ENCODE measurements at regions not wholly inside any gene's neighbourhood (a gene's known extent, or its start where the extent isn't known, plus 50 kb on each side); places are given as distances from the start of the nearest gene placed in this dataset.

- DNase-seq (ENCODE audit: low read depth): no peak
Observed at GRCh38 chr14:106812788-106813476, 1286.5 kb downstream of the TMEM121 start.

DNA sequence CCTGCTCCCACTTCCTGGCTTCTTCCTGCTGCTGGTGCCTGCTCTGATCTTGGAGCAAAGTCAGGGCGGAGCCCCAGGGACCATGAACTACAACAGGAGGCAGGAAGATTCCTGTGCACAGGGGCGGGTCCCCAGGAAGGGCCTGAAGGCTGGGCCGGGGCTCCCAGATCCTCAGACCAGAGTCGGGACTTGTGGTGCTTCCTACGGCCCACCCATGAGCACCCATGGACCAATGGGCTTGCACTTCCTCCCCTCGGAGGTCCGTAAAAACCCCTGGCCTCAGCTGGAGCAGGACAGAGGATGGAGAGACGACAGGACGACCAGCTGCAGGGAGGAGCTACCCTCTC, 1287.1 kb downstream of the TMEM121 start:
- DNase-seq (ENCODE audit: low read depth): no peak

DNA sequence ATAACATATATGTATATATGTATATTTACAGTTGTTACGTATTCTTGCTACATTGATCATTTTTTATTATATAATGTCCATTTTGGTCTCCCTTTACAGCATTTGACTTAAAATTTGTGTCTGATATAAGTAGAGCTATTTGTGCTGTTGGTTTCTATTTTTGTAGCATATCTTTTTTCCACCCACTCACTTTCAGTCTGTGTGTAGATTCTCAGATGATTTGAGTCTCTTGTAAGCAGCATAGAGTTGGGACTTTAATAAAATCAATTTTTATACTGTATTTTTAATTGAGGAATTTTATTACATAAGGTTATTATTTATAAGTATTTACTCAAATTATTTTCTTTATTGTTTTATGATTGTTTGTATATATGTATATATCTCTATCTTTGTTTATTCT, 1293.7 kb downstream of the TMEM121 start:
- no peak for DNase-seq (ENCODE audit: low read depth)

- no peak for DNase-seq (ENCODE audit: low read depth)
Observed at GRCh38 chr14:106821119-106821518, 1294.7 kb downstream of the TMEM121 start.

GRCh38 chr14:106822905-106823304, 1296.5 kb downstream of the TMEM121 start:
- no peak for DNase-seq (ENCODE audit: low read depth)

DNA sequence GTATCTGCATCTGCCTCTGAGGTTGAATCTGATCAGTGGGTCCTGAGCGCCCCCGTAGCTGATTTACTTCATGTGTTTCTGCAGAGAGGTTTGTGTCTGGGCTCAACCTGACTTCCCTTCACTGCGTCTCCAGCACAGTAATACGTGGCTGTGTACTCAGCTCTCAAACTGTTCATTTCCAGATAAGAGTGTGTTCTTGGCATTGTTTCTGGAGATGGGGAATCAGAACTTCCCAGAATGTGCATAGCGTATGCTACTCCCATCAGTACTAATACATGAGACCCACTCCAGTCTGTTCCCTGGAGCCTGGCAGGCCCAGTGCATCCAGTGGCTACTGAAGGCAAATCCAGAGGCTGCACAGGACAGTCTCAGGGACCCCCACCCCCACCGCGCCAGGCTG, 1297.2 kb downstream of the TMEM121 start:
- no peak for DNase-seq (ENCODE audit: low read depth)

DNA sequence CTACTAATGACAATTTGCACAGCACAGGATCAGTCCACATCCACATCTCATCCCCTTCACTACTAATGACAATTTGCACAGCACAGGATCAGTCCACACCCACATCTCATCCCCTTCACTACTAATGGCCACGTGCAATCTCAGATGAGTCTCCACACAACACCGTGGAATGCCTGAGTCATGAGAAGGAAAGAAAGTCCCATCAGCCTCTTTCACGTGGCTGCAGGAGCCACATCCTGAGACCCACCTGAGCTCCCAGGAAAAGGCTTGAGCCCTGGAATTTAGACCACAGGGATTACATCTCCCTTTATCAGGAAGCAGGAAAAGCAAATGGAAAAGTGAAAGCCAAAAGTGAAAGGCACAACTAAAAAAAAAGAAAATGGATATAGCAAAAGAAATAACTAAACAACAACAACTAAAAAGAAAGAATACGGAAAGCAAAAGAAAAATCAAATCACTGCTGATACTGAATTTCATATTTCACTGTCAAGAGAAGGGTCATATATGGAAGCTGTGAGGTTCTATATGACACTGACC, 1300.5 kb downstream of the TMEM121 start:
- no peak for DNase-seq (ENCODE audit: low read depth)

DNA sequence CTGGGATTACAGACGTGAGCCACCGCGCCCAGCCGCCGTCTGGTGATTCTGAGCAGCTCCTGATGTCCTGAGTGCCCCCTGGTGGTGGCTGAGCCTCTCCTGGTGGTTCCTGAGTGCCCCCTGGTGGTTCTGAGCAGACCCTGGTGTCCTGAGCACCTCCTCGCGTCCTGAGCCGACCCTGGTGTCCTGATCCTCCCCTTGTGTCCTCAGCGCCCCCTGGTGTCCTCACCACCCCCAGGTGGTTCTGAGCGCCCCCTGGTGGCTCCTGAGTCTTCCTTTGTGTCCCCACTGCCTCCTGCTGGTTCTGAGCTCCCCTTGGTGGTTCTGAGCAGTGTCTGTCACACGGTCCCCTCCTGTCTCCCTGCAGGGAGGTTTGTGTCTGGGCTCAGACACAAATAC, 1304.9 kb downstream of the TMEM121 start:
- DNase-seq (ENCODE audit: low read depth): peak; percentile 11

DNA sequence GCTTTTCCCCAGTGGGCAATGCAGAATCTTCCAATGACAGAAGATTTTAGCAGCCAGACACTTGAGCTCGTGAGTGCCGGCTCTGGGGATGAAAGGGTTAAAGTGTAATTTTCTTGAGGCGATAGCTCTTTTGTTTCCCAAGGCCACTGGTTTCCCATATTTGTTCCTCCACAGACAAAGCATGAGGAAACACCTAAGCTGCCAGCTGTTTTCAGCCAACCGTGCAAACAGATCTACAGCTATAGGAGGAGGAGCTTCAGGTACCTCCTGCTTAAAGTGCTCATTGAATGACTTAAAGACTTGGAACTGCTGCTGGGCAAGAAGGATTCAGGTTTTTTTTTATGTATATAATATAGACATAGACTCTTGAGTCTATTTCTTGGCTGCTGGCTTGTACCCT, 1311.5 kb downstream of the TMEM121 start:
- DNase-seq (ENCODE audit: low read depth): no peak

DNA sequence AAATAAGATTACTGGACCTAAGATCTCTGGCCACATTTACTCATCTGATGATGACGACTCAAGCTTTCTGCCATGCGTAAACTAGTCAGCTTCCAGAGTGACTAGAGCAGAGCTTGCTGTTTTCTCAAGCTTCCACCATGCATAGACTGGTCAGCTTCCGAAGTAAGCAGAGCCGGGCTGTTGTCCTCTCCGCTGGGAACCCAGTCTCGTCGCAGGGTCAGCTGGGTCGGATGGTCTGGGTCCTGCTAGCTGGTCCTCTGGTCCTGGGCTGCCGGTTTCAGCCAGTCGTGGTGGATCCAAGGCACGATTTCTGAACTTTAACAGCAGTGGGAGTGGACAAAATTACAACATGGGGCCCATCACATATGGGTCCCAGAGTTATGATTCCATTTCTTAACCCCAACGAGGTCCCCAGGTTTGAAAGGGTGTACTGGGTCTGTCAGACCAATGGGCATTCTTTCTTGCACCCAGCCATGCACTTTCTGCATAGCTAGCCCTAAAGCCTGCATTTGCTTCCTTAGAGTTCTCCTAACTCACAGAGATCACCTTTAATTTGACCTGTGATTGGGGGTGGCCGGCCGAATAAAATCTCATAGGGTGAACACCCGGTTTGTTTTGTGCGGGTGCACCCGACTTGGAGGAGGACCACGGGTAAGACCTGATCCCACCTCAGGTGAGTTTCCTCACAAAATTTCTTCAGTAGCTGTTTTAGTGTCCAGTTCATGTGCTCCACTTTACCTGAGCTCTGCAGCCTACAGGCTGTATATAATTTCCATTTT, 1312.8 kb downstream of the TMEM121 start:
- DNase-seq (ENCODE audit: low read depth): no peak

DNA sequence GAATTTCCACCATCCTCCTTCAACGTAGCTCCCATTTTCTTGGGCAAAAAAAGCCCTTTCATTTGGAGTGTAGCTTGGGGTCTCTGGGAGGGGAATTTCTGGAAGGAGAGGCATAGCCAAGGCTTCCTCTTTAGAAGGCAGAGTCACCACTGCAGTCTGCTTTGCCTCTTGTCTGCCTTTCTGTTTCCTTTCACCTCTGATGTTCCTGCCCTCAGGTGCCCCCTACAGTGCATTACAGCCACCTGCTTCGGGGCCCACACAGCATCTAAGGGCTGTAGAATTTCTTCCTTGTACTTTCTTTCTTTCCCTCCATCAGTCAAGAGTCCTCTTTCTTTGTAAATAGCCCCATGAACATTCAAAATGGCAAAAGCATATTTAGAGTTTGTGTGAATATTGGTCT, 1313.9 kb downstream of the TMEM121 start:
- no peak for DNase-seq (ENCODE audit: low read depth)

DNA sequence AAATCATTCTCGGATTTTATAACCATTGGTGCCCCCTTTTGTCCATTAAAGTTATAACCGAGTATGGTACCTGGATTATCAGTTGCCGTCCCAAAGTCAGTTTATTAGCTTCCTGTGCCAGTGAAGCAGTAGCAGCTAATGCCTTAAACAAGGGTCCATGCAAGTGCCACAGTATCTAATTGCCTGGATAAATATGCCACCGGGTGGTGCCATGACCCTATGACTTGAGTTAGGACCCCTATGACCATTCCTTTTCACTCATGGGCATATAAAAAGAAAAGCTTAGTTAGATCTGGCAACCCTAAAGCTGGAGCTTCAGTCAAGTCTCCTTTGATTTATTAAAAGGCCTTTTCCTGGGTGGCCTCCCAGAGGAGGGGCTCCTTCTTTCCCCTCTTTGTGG, 1314.6 kb downstream of the TMEM121 start:
- DNase-seq (ENCODE audit: low read depth): no peak

- no peak for DNase-seq (ENCODE audit: low read depth)
Observed at GRCh38 chr14:106841701-106842100, 1315.3 kb downstream of the TMEM121 start.

- no peak for DNase-seq (ENCODE audit: low read depth)
Observed at GRCh38 chr14:106842687-106843086, 1316.3 kb downstream of the TMEM121 start.

- DNase-seq (ENCODE audit: low read depth): no peak
Observed at GRCh38 chr14:106843386-106843785, 1317.0 kb downstream of the TMEM121 start.

- DNase-seq (ENCODE audit: low read depth): no peak
Observed at GRCh38 chr14:106843951-106844483, 1317.6 kb downstream of the TMEM121 start.

DNA sequence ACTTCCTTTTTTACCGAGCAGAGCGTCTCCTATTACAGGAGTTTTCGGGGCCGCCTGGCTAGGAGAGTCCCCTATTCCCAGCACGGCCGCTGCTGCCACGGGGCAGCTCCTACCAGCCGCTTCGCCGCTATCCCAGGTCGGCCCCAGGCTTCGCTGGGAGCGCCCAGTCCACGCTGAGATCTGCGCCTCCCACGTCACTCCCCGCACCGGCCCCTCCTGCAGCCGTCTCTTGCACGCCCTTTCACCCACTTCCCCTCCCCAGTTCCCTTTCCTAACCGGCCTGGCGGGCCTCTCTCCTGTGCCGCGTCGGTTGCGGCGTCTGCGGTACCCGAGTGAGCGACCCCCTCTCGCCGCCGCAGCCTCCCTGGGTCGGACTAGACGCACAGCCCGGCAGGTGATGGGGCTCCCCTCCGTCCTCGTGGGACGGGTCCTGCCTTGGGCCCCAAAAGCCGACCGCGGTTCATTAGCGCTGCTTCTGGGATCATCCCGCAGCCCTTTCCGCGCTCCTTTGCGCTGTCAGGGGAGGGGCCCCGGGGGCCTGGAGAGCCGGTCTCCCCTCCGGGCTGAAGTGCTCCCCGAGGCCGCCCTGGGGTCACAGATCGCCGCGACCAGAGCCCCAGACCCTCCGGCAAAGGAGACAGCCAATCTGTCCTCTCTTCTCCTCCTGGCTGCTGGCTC, 1318.4 kb downstream of the TMEM121 start:
- peak; percentile 41 for DNase-seq (ENCODE audit: low read depth)

DNA sequence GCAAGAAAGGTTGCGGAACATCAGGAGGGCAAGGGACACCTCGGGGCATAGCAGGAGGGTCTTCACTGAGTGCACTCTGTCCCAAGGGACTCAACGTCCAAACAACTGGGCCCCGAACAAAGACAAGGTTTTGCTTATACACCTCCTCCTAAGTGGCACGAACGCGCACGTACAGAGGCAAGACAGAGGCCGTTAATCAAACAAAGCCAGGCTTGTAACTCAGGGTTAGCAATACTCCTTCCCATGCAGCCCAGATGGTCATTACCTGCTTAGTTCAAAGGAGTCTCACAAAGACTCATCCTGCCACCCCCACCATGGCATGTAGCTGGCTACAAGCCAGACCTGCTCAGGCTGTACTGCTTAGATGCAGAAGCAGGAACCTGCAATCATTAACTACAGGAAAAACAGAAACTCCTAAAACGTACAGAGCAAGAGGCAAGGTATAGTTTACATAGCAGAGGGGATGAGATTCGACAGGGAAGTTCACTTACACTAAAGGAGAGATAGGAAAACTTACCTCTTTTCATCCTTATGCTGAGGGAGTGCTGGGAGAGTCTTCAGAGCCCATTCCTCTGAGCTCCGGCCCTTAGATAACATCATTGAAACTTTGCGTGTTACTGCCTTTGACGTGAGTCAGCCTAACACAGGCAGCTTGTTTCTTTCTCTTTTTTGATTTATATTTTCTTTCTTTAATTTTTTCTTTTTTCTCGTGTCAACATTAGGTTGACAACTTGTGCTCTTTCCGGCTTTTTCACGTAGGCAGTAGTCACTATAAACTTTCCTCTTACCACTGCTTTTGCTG, 1319.1 kb downstream of the TMEM121 start:
- no peak for DNase-seq (ENCODE audit: low read depth)

DNA sequence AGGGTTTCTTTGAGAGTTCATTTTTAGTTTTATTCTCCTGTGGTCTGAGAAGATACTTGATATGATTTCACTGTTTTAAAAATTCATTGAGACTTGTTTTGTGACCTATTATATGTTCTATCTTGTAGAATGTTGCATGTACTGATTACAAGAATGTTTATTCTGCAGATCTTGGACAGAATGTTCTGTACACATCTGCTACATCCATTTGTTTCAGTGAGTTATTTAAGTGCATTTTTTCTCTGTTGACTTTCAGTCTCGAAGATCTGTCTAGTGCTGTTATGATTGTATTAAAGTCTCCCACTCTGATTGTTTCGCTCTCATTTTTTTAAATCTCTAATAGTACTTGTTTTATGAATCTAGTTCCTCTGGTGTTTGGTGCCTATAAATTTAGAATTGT, 1319.8 kb downstream of the TMEM121 start:
- no peak for DNase-seq (ENCODE audit: low read depth)

- no peak for DNase-seq (ENCODE audit: low read depth)
Observed at GRCh38 chr14:106848330-106849121, 1322.1 kb downstream of the TMEM121 start.
